GM21360 (cell line): ENCODE measurements at regions not wholly inside any gene's neighbourhood (a gene's known extent, or its start where the extent isn't known, plus 50 kb on each side); places are given as distances from the start of the nearest gene placed in this dataset.

Experiments
- ATAC-seq: cut with Tn5 transposase; IDR thresholded peaks from one replicate; pipeline ENCODE4 v1.9.1; 2021; ENCODE audit warnings: mild to moderate bottlenecking, moderate library complexity; ENCODE audit not compliant: unreplicated experiment

- no peak for ATAC-seq
Observed at GRCh38 chr2:216914491-216914890, 54.6 kb upstream of the TNP1 start.

- ATAC-seq: no peak
Observed at GRCh38 chr2:216911886-216912285, 52.0 kb upstream of the TNP1 start.

GRCh38 chr2:216911008-216911407 is 51.1 kb upstream of the TNP1 start:
- ATAC-seq: no peak

GRCh38 chr2:216909541-216910210 is 49.8 kb upstream of the TNP1 start:
- no peak for ATAC-seq
